DOHH2 (cell line): ENCODE measurements at regions not wholly inside any gene's neighbourhood (a gene's known extent, or its start where the extent isn't known, plus 50 kb on each side); places are given as distances from the start of the nearest gene placed in this dataset.
"Not testable (repeated sequence)": the region's sequence is repeated elsewhere in the genome, so short reads cannot be mapped to it uniquely, and the experiment has no call there.

Experiments used
- H3F3A ChIP-seq: fragments of 200-600 bp; sonication (generic), shearing (Covaris generic); 2 replicates; pipeline ENCODE4 v1.6.0; 2016; ENCODE audit warnings: antibody characterized with exemption, mild to moderate bottlenecking; ENCODE audit not compliant: control insufficient read depth, insufficient read depth
- H3K27ac ChIP-seq: fragments of 200-600 bp; sonication (generic); 2 replicates; pipeline ENCODE4 v1.5.1; 2014; ENCODE audit warnings: low read depth, mild to moderate bottlenecking, low read length, moderate library complexity
- H3K27me3 ChIP-seq: fragments of 200-600 bp; sonication (generic); 2 replicates; pipeline ENCODE4 v1.6.1; 2014; ENCODE audit warnings: mild to moderate bottlenecking, low read length, mixed read lengths; ENCODE audit not compliant: control insufficient read depth
- H3K36me3 ChIP-seq: fragments of 200-600 bp; sonication (generic); 2 replicates; pipeline ENCODE4 v1.6.1; 2014; ENCODE audit warnings: mild to moderate bottlenecking, low read length, moderate library complexity, mixed read lengths; ENCODE audit not compliant: control insufficient read depth
- H3K4me1 ChIP-seq: fragments of 200-600 bp; sonication (generic); 2 replicates; pipeline ENCODE4 v1.6.1; 2014; ENCODE audit warnings: mild to moderate bottlenecking, low read length, mixed read lengths; ENCODE audit not compliant: control insufficient read depth
- H3K4me2 ChIP-seq: fragments of 200-600 bp; sonication (generic); 2 replicates; pipeline ENCODE4 v1.6.0; 2014; ENCODE audit warnings: mild to moderate bottlenecking, low read length, moderate library complexity
- H3K4me3 ChIP-seq: fragments of 200-600 bp; sonication (generic); 2 replicates; pipeline ENCODE4 v1.5.1; 2014; ENCODE audit warnings: mild to moderate bottlenecking, low read length, mixed read lengths
- H3K79me2 ChIP-seq: fragments of 200-600 bp; sonication (generic); 2 replicates; pipeline ENCODE4 v1.6.1; 2014; ENCODE audit warnings: mild to moderate bottlenecking, low read length, mixed read lengths; ENCODE audit not compliant: control insufficient read depth
- H3K9me2 ChIP-seq: fragments of 200-600 bp; sonication (generic); replicated peaks from 2 replicates; pipeline ENCODE4 v1.6.1; 2014; ENCODE audit warnings: mild to moderate bottlenecking, low read length, mixed read lengths; ENCODE audit not compliant: control insufficient read depth
- H3K9me3 ChIP-seq: fragments of 200-600 bp; sonication (generic); 2 replicates; pipeline ENCODE4 v1.6.1; 2014; ENCODE audit warnings: antibody characterized with exemption, low read length, mixed read lengths; ENCODE audit not compliant: control insufficient read depth, insufficient read depth
- H4K20me1 ChIP-seq: fragments of 200-600 bp; sonication (generic); 2 replicates; pipeline ENCODE4 v1.6.0; 2014; ENCODE audit warnings: low read depth, mild to moderate bottlenecking, antibody characterized with exemption, low read length, moderate library complexity; ENCODE audit not compliant: control insufficient read depth, insufficient read depth
- EZH2phosphoT487 ChIP-seq: fragments of 200-600 bp; sonication (generic); IDR thresholded peaks from 2 replicates; pipeline ENCODE4 v1.6.1; 2017; ENCODE audit warnings: borderline replicate concordance, mild to moderate bottlenecking, antibody characterized with exemption, low read length, moderate library complexity, mixed read lengths
- TF ChIP-seq, protein P1 (sequence below): fragments of 200-600 bp; sonication (generic); IDR thresholded peaks from one replicate; pipeline ENCODE4 v1.5.1; 2014; ENCODE audit warnings: antibody characterized with exemption, mild to moderate bottlenecking, low read depth, low read length; ENCODE audit not compliant: poor library complexity, severe bottlenecking

DNA sequence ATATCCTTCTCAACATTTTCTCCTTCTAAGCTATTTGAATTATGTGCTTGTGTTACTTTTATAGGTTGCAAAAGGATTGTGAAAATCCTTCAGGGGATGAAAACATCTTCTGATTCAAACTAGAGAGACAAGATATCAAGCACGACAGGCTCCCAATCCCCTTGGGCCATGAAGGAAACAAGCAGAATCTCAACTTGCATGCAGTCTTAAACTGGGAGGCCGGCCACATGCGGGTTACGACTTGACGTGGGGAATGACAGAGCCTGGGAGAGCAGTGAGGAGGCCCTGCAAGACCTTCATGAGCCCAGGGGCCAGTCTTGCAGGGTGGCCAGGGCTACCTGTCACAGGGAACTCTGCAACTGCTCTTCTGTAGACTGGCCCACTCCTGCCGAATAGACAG is 94.4 kb downstream of the SCN11A start:
- no peaks in the 10 kb centered on the region for H3F3A ChIP-seq
- no peaks in the 10 kb centered on the region for H3K9me2 ChIP-seq
- TF ChIP-seq, protein P1, sequence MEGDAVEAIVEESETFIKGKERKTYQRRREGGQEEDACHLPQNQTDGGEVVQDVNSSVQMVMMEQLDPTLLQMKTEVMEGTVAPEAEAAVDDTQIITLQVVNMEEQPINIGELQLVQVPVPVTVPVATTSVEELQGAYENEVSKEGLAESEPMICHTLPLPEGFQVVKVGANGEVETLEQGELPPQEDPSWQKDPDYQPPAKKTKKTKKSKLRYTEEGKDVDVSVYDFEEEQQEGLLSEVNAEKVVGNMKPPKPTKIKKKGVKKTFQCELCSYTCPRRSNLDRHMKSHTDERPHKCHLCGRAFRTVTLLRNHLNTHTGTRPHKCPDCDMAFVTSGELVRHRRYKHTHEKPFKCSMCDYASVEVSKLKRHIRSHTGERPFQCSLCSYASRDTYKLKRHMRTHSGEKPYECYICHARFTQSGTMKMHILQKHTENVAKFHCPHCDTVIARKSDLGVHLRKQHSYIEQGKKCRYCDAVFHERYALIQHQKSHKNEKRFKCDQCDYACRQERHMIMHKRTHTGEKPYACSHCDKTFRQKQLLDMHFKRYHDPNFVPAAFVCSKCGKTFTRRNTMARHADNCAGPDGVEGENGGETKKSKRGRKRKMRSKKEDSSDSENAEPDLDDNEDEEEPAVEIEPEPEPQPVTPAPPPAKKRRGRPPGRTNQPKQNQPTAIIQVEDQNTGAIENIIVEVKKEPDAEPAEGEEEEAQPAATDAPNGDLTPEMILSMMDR = no peak
- TF ChIP-seq EZH2phosphoT487 = no peak
- H3K27me3 ChIP-seq = peaks cover 3% of the 10 kb centered on the region; the same call in 1 of the 2 replicates
- no peaks in the 10 kb centered on the region for H4K20me1 ChIP-seq
- H3K4me2 ChIP-seq = no peak overlapping the region
- H3K36me3 ChIP-seq = no peaks in the 10 kb centered on the region
- H3K27ac ChIP-seq = no peak overlapping the region
- H3K4me1 ChIP-seq = no peaks in the 10 kb centered on the region
- H3K79me2 ChIP-seq = no peaks in the 10 kb centered on the region
- H3K9me3 ChIP-seq = no peaks in the 10 kb centered on the region
- H3K4me3 ChIP-seq = no peak overlapping the region

DNA sequence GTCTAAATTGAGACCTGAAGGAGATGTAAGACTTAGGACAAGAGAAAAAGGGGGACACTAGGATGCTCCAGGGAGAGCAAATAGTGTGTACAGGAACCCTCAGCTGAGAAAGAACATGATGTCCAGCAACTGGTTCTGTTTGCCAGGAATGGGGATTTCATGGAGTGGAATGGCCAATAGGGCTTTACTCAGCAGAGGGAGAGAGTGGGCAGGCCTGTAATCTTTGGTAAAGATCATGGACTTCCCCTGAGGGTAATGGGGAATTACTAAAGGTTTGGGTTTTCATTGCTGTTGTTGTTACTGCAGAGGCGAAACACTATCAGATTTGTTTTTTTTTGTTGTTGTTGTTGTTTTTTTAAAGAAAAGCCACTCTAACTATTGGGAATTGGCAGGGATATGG is 99.0 kb downstream of the SCN11A start:
- Histone ChIP-seq H3K4me3 (no peak overlapping the region), H3K4me1 (no peaks in the 10 kb centered on the region), H3K36me3 (no peaks in the 10 kb centered on the region), H3K4me2 (no peak overlapping the region), H4K20me1 (no peaks in the 10 kb centered on the region), H3K9me3 (no peaks in the 10 kb centered on the region), H3K9me2 (no peaks in the 10 kb centered on the region), H3K79me2 (no peaks in the 10 kb centered on the region), H3K27me3 (peaks cover 3% of the 10 kb centered on the region; the same call in 1 of the 2 replicates), H3K27ac (no peak overlapping the region), H3F3A (no peaks in the 10 kb centered on the region)
- no peak for TF ChIP-seq EZH2phosphoT487

DNA sequence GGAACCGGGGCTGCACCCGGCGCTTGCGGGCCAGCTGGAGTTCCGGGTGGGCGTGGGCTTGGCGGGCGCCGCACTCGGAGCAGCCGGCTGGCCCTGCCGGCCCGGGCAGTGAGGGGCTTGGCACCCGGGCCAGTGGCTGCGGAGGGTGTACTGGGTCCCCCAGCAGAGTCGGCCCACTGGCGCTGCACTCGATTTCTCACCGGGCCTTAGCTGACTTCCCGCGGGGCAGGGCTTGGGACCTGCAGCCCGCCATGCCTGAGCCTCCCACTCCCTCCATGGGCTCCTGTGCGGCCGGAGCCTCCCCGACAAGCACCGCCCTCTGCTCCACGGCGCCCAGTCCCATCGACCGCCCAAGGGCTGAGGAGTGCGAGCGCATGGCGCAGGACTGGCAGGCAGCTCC is 100.6 kb downstream of the SCN11A start:
- not testable (repeated sequence) for H3K9me2 ChIP-seq, H3K27ac ChIP-seq, H3K9me3 ChIP-seq, H3K79me2 ChIP-seq, H3K27me3 ChIP-seq, H4K20me1 ChIP-seq, H3K4me3 ChIP-seq, H3F3A ChIP-seq, H3K36me3 ChIP-seq, H3K4me2 ChIP-seq, H3K4me1 ChIP-seq

DNA sequence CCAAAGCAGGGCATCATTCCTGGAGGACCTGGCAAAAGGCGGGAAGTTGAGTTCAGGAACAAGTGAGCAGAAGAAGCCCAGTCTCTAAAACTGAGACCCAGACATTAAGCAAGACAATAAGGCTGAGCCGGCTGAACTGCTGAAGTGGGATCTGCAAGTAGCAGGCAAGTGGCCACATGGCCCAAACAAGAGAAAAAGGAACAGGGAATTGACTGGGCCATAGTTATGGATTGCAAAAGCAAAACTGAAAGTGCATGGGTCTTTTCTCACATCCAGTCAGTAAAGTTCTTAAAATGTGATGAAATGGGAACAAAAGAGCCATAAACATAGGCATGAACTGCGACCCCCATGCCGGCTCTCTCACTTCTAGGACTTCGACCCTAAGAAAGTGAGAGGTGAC is 101.2 kb downstream of the SCN11A start:
- H3K79me2 ChIP-seq = no peaks in the 10 kb centered on the region
- H3K36me3 ChIP-seq = no peaks in the 10 kb centered on the region
- H3K27me3 ChIP-seq = peaks cover 3% of the 10 kb centered on the region; the same call in 1 of the 2 replicates
- no peak for TF ChIP-seq EZH2phosphoT487
- TF ChIP-seq, protein P1 = no peak
- H3K9me2 ChIP-seq = no peaks in the 10 kb centered on the region
- H3F3A ChIP-seq = no peaks in the 10 kb centered on the region
- no peaks in the 10 kb centered on the region for H4K20me1 ChIP-seq
- H3K4me1 ChIP-seq = no peaks in the 10 kb centered on the region
- no peak overlapping the region for H3K27ac ChIP-seq
- no peak overlapping the region for H3K4me3 ChIP-seq
- H3K4me2 ChIP-seq = no peak overlapping the region
- H3K9me3 ChIP-seq = no peaks in the 10 kb centered on the region
